ENCODE measurements at regions not wholly inside any gene's neighbourhood (a gene's known extent, or its start where the extent isn't known, plus 50 kb on each side); places are given as distances from the start of the nearest gene placed in this dataset.
A peak's percentile ranks its signal among the peaks of the same experiment; 100 is the strongest.

GRCh38 chr11:120035756-120036155, 102.2 kb downstream of the TRIM29 start:
- ATAC-seq (ENCODE audit: insufficient read depth, low FRiP score) (no peak), DNase-seq (peak in 1 of 3 donors; percentile 5)
- Histone ChIP-seq H3K9ac (ENCODE audit: insufficient read depth in 1 of 2, low read length in 2 of 2) (no peak overlapping the region), H3K36me3 (ENCODE audit: control insufficient read depth in 4 of 4, insufficient read depth in 4 of 4, low read length in 4 of 4) (no peaks in the 10 kb centered on the region), H3K27ac (ENCODE audit: low read depth in 1 of 2, low read length in 1 of 2) (no peak overlapping the region), H3K27me3 (ENCODE audit: control insufficient read depth in 3 of 3, insufficient read depth in 3 of 3, low read length in 2 of 3) (peaks cover 0 to 3% (median 0%) of the 10 kb centered on the region in 3 donors), H3K4me3 (no peak overlapping the region), H3K4me1 (ENCODE audit: control insufficient read depth in 5 of 5, insufficient read depth in 5 of 5, low read length in 5 of 5) (peaks cover 0 to 13% (median 0%) of the 10 kb centered on the region in 5 donors), H3K9me3 (ENCODE audit: control insufficient read depth in 4 of 4, insufficient read depth in 3 of 4, low read length in 3 of 4) (peaks cover 0 to 15% (median 0%) of the 10 kb centered on the region in 4 donors)
- no peak for TF ChIP-seq CTCF (IDR thresholded peaks at IDR 0.05; ENCODE audit: control extremely low read depth, extremely low read depth)
- 95 to 96% methylated on average over 5 of the region's 5 CpGs for WGBS, 2 donors

- ATAC-seq (ENCODE audit: insufficient read depth, low FRiP score), result no peak
- TF ChIP-seq CTCF (IDR thresholded peaks at IDR 0.05; ENCODE audit: control extremely low read depth, extremely low read depth), result no peak
Observed at GRCh38 chr11:120034881-120035630, 102.9 kb downstream of the TRIM29 start.

GRCh38 chr11:120034176-120034875, 103.6 kb downstream of the TRIM29 start:
- H3K9me3 ChIP-seq (ENCODE audit: control insufficient read depth in 4 of 4, insufficient read depth in 3 of 4, low read length in 3 of 4), result peaks cover 0 to 13% (median 0%) of the 10 kb centered on the region in 4 donors
- peak in 1 of 3 donors; percentile 7 for DNase-seq
- WGBS, 2 donors, result 88 to 89% methylated on average over 9 of the region's 9 CpGs

More at GRCh38 chr11:120034881-120035630, 102.9 kb downstream of the TRIM29 start:
- Histone ChIP-seq H3K4me3 (no peak overlapping the region), H3K36me3 (ENCODE audit: control insufficient read depth in 4 of 4, insufficient read depth in 4 of 4, low read length in 4 of 4) (no peaks in the 10 kb centered on the region), H3K4me1 (ENCODE audit: control insufficient read depth in 5 of 5, insufficient read depth in 5 of 5, low read length in 5 of 5) (peaks cover 0 to 13% (median 0%) of the 10 kb centered on the region in 5 donors), H3K27me3 (ENCODE audit: control insufficient read depth in 3 of 3, insufficient read depth in 3 of 3, low read length in 2 of 3) (peaks cover 0 to 3% (median 0%) of the 10 kb centered on the region in 3 donors), H3K27ac (ENCODE audit: low read depth in 1 of 2, low read length in 1 of 2) (no peak overlapping the region), H3K9ac (ENCODE audit: insufficient read depth in 1 of 2, low read length in 2 of 2) (no peak overlapping the region), H3K9me3 (ENCODE audit: control insufficient read depth in 4 of 4, insufficient read depth in 3 of 4, low read length in 3 of 4) (peaks cover 0 to 13% (median 0%) of the 10 kb centered on the region in 4 donors)
- DNase-seq, result peak; percentile 9 to 14 (median 14)
- 75 to 85% methylated on average over 9 of the region's 9 CpGs for WGBS, 2 donors

More at GRCh38 chr11:120034176-120034875, 103.6 kb downstream of the TRIM29 start:
- Histone ChIP-seq H3K4me1 (ENCODE audit: control insufficient read depth in 5 of 5, insufficient read depth in 5 of 5, low read length in 5 of 5) (peaks cover 0 to 13% (median 0%) of the 10 kb centered on the region in 5 donors), H3K27me3 (ENCODE audit: control insufficient read depth in 3 of 3, insufficient read depth in 3 of 3, low read length in 2 of 3) (peaks cover 0 to 3% (median 0%) of the 10 kb centered on the region in 3 donors), H3K9ac (ENCODE audit: insufficient read depth in 1 of 2, low read length in 2 of 2) (no peak overlapping the region), H3K36me3 (ENCODE audit: control insufficient read depth in 4 of 4, insufficient read depth in 4 of 4, low read length in 4 of 4) (no peaks in the 10 kb centered on the region), H3K27ac (ENCODE audit: low read depth in 1 of 2, low read length in 1 of 2) (no peak overlapping the region), H3K4me3 (no peak overlapping the region)
- no peak for TF ChIP-seq CTCF (IDR thresholded peaks at IDR 0.05; ENCODE audit: control extremely low read depth, extremely low read depth)
- no peak for ATAC-seq (ENCODE audit: insufficient read depth, low FRiP score)

All from lung (tissue), 11 donors.